GM04504 (cell line): ENCODE measurements at regions not wholly inside any gene's neighbourhood (a gene's known extent, or its start where the extent isn't known, plus 50 kb on each side); places are given as distances from the start of the nearest gene placed in this dataset.

Source experiments
- DNase-seq: peaks from one replicate; pipeline ENCODE4 v3.0.0-alpha.2; 2012; ENCODE audit warnings: low read depth

DNA sequence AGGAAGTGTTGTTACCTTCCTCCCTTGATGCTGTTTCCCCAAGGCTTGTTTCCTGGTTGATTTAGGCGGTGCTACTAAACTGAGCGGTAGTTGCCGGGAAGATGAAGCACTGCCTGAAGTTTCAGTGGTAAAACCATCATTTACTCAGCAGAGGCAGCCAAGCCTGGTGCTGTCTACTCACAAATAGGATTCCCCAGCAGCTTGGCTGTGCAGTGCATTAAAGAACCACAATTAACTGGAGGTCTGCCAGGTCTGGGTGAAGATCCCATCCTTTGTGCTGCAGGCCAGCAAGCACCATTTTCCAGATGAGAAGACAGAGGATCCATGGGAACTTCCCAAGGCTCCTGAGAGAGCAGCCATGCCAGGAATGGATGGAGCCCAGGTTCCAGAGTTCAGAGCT lies 231.9 kb upstream of the E2F8 start:
- DNase-seq: no peak

DNA sequence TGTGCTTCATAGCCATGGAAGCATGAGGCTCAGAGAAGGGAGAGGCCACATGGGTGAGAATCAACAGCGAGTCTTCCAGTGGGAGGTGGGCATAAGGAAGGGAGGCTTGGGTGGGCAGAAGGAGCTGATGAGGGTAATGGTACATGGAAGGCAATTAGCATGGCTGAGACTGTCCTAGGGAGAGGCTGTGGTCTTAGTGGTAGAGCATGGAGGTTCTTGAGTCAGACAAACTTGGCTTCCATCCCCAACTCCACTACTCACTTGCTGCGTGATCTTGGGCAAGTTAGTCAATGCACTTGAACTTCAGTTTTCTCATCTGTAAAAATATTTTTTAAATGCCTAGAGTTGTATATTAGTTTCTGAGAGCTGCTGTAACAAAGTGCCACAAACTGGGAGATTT lies 227.2 kb upstream of the E2F8 start:
- no peak for DNase-seq

DNA sequence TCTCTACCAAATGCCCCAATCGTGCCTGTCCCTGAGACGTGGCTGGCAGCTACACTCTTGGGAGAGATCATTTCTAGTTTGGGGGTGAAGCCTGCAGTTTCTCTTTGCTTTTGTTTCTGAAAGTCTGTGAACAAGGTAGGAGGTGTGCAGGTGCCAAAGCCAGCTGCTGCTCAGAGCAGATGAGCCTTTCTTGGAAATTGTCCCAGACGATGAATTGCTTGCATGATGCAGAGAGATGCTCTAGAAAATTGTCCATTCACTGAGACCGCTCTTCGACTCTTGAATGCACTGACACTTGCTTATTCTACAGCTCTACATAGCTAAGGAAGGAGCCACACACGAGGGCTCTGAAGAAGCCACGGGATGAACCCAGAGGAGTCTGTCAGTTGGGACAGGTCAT lies 225.6 kb upstream of the E2F8 start:
- DNase-seq: no peak

DNA sequence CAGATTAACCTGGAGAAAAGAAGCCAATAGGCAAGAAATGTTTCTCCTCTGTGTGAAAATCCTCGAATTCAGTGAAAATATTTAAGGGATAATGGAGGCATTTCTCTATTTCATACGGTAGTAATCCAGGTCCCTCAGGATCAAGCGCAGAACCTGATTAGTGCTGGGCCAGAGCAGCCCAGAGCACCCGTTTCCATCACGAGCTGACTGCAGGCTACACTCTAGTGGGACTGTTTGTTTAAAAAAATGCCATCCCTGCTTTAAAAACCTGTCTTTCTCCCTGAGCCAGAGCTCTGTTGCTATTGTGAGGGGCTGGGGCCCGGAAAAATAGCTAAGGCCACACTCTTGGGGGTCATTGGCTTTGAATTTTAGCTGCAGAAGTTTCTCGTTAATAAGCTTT lies 223.2 kb upstream of the E2F8 start:
- no peak for DNase-seq

DNA sequence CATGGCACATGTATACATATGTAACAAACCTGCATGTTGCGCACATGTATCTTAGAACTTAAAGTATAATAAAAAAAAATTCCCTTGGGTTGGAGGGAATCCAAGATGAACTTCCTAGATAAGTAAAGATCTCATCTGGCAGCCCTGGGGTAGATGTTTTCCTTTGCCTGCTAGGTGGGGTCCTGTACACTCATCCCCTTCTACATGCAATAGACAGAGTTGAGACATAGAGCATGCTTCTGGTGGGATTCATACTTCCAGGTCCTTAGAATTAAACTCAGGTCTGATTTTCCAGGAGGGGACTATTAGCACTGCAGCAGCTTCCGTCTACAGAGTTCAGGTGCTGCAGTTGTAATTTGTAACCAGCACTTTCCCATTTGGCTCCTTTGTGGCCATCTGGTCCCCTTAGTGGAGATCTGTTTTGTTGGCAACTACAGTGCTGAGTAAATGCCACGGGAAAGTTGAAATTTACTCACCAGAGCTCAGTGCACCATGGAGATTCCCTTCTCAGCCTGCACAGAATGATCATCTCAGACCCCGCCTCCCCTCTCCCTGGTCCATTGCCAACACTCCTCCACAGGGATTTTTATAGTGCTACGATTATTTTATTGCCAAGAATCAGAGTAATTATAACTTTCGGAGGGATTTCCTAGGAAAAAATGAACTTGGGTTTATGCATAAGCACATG lies 220.1 kb upstream of the E2F8 start:
- peak; percentile 15 for DNase-seq

DNA sequence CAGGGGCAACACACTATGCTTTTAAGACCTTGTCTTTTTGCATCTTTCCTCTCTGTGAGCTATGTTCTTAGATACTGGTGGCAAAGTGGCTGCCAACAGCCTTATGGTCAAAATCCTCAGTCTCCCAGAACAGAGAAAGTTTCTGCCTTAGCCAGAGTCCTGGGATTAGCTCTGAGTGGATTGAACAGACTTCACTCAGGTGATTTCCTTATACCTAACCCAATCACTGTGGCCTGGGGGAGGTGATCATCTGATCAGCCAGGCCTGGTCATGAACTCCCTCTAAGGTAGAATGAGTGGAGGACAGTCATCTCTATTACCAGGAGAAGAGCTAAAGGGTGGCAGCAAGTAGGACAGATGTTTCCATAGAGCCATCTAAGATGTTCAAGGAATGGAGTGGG lies 218.5 kb upstream of the E2F8 start:
- no peak for DNase-seq

DNA sequence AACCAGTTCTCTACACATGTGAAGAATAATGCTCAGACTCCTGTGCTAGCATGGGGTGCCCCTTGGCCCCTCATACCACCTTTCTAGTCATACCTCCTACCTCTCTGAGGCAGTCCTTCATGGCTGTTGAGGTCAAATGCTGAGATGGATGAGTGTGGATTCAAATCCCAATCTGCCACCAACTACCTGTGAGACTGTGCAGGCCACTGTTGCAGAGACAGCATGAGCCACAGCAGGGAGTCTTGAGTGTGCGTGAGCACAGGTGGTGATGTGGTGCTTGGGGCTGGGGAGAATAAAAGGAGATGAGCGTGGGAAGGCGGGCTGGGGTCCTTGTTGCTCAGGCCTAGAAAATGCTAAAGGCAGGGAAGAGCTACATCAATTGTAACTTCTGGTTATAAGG lies 218.0 kb upstream of the E2F8 start:
- DNase-seq: no peak

DNA sequence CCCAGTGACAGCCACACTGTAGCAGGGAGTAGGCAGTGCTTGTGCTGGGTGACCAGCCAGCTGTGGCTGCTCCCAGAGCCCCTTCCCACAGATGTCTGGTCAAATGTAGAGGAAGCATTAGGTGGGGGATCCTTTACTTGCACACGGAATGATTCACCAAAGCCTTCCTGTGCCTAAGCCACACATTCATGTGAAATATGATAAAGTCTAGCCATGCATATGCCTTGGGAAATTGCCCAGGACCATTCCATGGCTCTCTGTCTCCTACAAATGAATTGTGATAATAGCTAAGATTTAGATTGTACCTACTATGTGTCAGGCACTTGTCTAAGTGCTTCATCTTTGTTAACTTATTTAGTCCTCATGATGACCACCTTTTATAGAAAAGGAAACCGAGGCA lies 217.5 kb upstream of the E2F8 start:
- no peak for DNase-seq

DNA sequence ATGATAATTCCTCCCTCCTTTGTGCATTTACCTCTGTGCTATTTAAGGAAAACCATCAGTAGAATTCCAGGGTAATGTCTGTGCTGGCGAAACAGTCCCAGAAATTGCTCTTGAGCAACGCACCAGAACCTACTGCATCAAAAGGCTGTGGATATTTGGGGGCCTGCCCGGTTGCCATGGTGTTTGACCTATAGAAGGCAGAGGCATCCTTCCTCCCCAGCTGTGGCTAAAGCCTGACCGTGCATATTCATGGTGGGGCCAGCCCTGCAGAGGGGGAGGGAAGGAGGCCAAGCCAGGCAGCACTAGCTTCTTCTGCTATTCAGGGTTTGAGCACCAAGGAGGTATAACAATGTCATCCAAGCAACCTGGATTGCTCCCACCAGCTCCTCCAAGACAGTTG lies 215.0 kb upstream of the E2F8 start:
- no peak for DNase-seq

DNA sequence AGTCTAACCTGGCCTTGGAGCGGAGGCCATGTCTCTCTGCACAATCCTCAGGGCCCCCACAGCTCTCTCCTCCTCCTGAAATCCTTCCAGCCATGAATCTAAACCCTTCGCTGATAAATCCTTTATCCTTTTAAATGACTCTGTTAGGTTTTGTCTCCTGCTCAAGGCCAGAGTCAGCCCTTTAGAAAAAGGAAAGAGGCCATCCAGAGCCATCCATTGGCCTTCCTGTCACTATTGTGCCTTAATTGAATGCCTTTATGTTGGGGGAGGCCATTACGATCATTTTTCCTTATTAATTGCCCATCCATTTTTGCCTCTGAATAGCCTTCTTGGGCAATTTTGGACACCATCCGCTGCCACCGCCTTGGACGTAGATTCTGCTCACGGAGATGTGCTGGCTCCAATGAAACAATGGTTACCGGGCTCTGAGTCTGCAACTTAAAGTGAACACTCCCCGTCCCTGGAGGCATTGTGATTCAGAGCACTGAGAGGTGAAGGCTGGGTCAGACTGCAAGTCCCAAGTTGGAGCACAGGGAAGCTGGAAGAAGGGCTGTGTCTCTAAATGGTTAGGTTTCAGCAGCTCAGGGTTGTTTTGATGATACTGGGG lies 213.0 kb upstream of the E2F8 start:
- no peak for DNase-seq

DNA sequence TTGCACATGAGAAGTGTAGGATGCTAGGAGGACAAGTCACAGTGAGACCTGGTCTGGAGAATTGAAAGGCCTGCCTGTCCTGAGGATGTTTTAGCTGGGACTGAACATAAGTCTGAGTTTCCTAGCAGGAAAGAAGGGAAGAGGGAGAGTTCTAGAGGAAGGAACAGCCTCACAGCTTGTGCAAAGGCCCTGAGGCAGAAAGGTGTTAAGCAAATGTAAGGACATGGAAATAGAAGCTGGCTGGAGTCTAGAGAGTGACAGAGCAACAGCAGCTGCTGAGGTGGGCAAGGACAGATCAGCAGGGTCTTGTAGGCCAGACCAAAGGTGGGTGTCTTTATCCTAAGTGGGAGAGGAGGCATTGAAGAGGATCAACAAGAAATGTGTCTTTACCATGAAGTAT lies 210.9 kb upstream of the E2F8 start:
- DNase-seq: no peak

DNA sequence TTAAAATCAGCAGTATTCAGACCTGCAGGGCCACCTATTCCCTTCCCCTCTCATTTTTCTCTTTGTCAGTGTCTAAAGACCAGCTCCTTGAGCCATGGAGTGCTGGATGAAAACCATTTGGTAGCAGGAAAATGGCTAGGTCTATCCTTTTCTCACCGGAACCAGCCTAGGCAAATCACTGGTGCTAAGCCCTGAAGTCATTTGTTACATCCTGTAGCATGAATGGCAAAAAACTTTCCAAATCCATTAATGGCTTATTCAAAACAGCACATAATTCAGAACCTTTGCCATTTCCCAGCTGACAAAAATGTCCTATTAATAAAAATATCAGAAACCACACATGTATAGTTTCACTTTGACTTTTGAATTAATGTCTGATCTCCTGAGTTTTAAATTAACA lies 209.5 kb upstream of the E2F8 start:
- no peak for DNase-seq

DNA sequence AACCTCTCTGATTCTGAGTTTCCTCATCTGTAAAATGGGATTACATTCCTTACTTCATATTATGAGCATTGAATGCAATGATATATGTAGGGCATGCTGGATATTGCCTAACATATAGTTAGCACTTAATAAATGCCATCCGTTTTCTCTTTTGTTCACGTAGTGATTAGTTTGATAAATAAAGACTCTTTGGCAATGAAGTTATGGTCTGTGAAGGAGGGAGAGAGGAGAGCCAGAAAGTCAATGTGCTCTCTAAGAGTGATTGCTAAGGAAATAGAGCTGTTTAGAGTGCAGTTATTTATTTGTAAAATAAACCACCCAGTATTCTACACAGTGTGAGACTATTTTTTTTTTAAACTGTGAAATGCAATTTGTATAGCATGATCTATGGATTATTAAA lies 207.9 kb upstream of the E2F8 start:
- no peak for DNase-seq

DNA sequence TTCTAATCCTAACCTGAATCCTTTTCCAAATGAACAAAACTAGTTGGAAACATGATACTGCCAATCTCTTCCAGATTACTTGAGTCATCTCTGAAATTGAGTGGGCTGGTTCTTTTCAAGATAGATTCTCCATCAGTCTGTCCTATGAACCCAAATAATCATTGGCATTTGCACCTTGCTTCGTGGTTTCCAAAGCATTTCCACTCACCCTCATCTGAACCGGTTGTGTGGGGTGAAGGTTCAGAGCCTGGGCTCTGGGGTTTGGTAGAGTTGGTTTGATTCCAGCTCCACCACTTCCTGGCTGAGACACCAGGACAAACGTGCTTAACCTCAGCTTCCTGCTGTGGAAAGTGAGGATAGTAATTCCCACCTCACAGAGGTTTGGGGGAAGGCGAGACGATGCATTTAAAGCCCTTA lies 206.4 kb upstream of the E2F8 start:
- DNase-seq: no peak

DNA sequence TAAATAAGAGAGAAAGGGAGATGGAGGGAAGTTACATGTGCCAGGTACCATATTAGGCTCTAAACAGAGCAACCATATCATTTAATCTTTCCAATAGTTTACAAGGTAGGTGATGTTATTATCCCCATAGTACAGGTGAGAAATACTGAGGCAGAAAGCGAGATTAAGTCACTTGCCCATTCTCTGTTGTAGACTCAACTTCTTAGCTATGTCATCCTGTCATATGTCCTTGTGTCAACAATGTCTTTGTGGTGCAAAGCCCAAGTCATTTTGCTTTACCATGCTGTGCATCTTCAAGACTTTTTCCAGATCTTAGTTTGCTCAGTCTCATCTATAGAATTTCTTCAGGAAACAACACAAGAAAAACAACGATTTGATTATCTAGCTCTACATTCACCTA lies 205.0 kb upstream of the E2F8 start:
- DNase-seq: no peak

DNA sequence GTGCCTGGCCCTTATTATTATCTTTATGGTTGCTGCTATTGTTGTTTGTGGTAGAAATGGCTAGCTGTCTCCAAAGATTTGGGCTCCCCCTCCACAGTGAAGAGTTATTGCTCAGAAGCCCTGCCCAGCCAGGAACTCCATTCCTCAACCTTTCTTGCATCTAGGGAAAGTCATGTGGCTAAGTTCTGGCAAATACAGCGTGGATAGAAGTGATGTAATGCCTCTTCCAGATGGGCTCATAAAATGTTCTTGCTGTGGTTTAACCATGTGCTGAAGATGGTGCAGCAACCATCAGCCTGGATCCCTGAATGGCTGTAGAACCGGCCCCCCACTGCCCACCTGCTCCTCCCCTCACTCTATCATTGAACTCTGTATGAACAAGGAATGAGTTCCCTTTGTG lies 203.5 kb upstream of the E2F8 start:
- peak; percentile 46 for DNase-seq

DNA sequence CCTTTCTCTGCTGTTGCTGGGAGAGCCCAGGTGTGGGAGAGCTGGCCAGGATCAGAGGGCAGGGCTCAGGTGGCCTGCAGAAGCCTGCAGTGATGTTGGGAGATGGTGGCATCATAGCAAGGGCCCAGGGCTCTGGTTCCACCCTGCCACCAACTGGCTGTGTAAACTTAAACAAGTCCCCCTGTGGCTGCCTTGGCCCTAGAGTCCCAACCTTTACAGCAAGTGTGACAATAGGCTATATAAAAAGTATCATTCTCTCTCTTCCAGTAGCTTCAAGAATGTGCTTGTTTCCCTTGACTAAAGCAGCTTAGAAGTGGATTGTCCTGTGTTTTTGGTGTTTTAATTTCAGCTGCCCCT lies 201.8 kb upstream of the E2F8 start:
- DNase-seq: no peak

DNA sequence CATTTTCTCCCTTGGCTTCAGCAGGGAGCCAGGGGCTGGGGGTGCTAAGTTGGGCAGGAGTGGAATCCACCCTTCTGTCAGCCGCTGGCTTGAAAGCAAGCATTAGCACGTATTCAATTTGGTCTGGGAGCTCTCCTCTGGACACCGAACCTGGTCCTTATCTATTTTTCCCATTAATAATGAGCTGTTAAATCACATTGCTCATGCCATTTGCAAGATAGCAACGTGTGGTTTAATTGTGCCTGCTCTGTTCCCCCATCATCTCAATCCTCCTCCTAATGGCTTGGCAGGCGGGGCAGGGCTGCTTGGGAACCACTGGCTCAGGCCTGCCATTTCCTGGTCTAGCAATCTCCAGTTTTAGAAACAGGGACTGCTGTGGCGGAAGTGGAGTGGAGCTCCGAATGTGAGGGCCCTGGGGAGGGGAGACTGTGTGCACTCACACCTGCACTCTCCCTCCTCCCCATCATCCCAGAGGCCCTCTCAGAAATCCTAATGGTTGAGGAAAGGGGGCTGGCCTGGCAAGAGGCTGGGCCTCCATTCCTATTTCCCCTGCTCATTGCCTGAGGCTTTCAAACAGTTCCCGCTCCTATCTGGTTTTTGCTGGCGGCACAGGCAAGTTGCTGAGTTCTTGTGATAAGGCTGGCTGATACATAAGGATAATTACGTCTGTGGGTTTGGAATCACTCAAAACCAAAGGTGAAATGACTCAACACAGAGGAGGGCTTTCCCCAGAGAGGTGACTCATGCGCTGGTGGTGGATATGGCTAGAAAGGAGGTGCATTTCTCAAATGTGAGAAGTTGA lies 201.2 kb upstream of the E2F8 start:
- peak; percentile 75 for DNase-seq

DNA sequence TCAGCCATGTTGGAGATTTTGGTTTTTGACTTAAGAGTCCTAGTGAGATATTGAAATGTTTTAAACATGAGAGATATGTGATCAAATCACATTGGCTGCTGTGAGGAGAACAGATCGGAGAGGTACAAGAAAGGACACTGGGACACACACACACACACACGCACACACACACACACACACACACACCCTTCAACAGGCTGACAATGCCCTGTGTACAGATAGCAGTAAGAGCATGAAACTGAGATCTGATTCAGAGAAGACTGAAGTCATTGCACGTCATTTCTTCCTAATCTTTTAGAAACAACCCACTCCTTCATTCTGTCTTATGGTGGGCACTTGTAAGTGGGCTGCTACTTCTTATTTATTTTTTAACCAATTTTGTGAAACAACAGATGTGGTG lies 200.5 kb upstream of the E2F8 start:
- DNase-seq: no peak

DNA sequence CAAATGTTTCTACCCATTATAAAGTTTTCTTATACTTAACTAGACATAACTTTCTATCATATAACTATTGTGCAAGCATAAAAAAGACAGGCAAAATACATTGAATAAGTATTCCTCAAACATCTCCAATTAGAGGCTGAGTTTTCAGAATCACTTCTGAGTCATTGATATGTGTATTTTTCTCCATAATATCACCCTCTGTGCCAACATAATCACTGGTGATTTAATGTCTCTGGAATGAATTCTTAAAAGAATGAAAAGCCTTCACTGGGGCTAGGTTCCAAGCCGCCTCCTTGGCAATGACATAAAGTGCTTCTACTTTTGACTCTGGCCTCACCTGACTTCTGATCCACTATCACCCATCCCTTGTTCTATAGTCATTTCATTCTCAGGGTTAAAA lies 197.0 kb upstream of the E2F8 start:
- peak; percentile 33 for DNase-seq

DNA sequence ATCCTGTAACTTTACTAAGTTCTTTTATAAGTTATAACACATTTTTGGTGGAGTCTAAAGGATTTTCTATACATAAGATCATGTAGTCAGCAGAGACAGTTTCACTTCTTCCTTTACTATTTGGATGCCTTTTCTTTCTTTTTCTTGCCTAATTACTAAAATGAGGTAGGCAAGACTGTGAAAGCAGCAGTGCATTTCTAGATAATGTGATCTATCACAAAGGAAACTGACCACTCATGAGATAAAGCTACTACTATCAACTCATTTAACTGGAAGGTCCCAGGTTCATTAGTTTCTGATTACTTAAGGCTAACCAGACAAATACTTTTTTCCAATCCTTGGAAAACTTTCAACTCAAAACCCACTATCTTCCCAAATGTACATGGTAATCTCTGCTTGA lies 196.2 kb upstream of the E2F8 start:
- no peak for DNase-seq

DNA sequence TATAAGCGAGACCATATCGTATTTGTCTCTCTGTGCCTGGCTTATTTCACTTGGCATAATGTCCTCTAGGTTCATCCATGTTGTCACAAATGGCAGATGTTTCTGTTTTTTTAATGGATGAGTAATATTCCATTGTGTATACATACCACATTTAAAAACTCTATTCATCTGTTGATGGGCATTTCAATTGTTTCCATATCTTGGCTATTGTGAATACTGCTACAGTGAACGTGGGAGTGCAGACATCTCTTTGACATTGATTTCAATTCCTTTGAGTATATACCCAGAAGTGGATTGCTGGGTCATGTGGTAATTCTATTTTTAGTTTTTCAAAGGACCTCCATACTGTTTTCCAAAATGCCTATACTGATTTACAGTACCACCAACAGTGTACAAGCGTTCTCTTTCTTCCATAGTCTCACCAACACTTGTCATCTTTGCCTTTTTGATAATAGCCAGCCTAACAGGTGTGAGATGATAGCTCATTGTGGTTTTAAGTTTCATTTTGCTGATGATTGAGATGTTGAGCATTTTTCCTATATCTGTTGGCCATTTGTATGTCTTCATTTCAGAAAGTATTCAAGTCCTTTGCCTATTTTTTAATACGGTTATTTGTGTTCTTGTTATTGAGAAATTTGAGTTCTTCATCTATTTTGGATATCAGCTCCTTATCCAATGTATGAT lies 194.7 kb upstream of the E2F8 start:
- no peak for DNase-seq

DNA sequence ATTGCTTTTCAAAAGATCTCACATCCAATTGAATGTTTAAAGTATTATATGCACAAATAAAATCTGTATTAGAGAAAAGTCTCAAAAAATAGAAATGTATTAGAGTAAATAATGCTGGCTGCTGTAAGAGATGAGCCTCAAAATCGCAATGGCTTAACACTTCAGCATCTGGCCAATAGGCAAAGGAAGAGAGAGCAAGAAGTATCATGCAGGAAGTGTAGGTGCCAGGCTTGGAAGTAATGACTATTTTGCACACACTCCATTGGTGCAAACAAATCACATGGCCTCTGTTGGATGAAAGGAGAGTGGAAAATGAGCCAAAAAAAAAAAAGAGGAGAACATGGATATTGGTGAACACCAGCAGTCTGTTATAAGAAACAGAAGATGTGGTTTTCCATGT lies 193.0 kb upstream of the E2F8 start:
- no peak for DNase-seq
